ENCODE measurements at regions not wholly inside any gene's neighbourhood (a gene's known extent, or its start where the extent isn't known, plus 50 kb on each side); places are given as distances from the start of the nearest gene placed in this dataset.

- intact Hi-C loops (cut with micrococcal nuclease; ENCODE audit: unreplicated experiment), result no loop called here
- DNase-seq (ENCODE audit: low read depth, low spot score) (no peak), ATAC-seq (no peak)
- BruUV-seq (replicated peaks), result no TSS peak
- Histone ChIP-seq H3K27ac (ENCODE audit: low read length) (no peak overlapping the region), H3K4me3 (ENCODE audit: low read depth in 2 of 2, low read length in 2 of 2) (no peak overlapping the region), H3K4me1 (ENCODE audit: control insufficient read depth, insufficient read depth, low read length) (no peaks in the 10 kb centered on the region), H3K27me3 (ENCODE audit: control insufficient read depth, insufficient read depth, low read length) (no peaks in the 10 kb centered on the region), H3K36me3 (ENCODE audit: control insufficient read depth, insufficient read depth, low read length) (no peaks in the 10 kb centered on the region), H3K9me3 (ENCODE audit: control insufficient read depth, insufficient read depth, low read depth, low read length) (no peaks in the 10 kb centered on the region)
- POLR2A ChIA-PET, result no interaction called here
- TF ChIP-seq POLR2AphosphoS5 (IDR thresholded peaks at IDR 0.05; ENCODE audit: low read depth, low read length) (no peak), CTCF (IDR thresholded peaks at IDR 0.05) (no peak), TCF7L2 (IDR thresholded peaks at IDR 0.05; ENCODE audit: low read depth, low read length) (no peak), SIN3A (IDR thresholded peaks at IDR 0.05; ENCODE audit: borderline replicate concordance, insufficient read depth, low read depth, low read length) (no peak), REST (IDR thresholded peaks at IDR 0.05; ENCODE audit: insufficient read depth in 1 of 2, low read depth in 2 of 2, low read length in 1 of 2) (no peak)
- CTCF ChIA-PET, result no interaction called here
- in situ Hi-C loops (cut with HindIII; ENCODE audit: low pct_unique_long_range_greater_than_20kb, low sequenced_read_pairs), result no loop called here
Observed at GRCh38 chr7:156094350-156095146, 282.3 kb upstream of the SHH start.

- TF ChIP-seq CTCF (IDR thresholded peaks at IDR 0.05) (no peak), REST (IDR thresholded peaks at IDR 0.05; ENCODE audit: insufficient read depth in 1 of 2, low read depth in 2 of 2, low read length in 1 of 2) (no peak), SIN3A (IDR thresholded peaks at IDR 0.05; ENCODE audit: borderline replicate concordance, insufficient read depth, low read depth, low read length) (no peak), TCF7L2 (IDR thresholded peaks at IDR 0.05; ENCODE audit: low read depth, low read length) (no peak), POLR2AphosphoS5 (IDR thresholded peaks at IDR 0.05; ENCODE audit: low read depth, low read length) (no peak)
- no peaks in the 10 kb centered on the region for H3K27me3 ChIP-seq (ENCODE audit: control insufficient read depth, insufficient read depth, low read length)
- in situ Hi-C loops (cut with HindIII; ENCODE audit: low pct_unique_long_range_greater_than_20kb, low sequenced_read_pairs), result no loop called here
- intact Hi-C loops (cut with micrococcal nuclease; ENCODE audit: unreplicated experiment), result no loop called here
- CTCF ChIA-PET, result no interaction called here
- no peak overlapping the region for H3K27ac ChIP-seq (ENCODE audit: low read length)
- POLR2A ChIA-PET, result no interaction called here
- no peaks in the 10 kb centered on the region for H3K9me3 ChIP-seq (ENCODE audit: control insufficient read depth, insufficient read depth, low read depth, low read length)
- no peak overlapping the region for H3K4me3 ChIP-seq (ENCODE audit: low read depth in 2 of 2, low read length in 2 of 2)
- no peak for ATAC-seq
- no TSS peak for BruUV-seq (replicated peaks)
- no peaks in the 10 kb centered on the region for H3K4me1 ChIP-seq (ENCODE audit: control insufficient read depth, insufficient read depth, low read length)
- H3K36me3 ChIP-seq (ENCODE audit: control insufficient read depth, insufficient read depth, low read length), result no peaks in the 10 kb centered on the region
- no peak for DNase-seq (ENCODE audit: low read depth, low spot score)
Observed at GRCh38 chr7:156092307-156092706, 280.0 kb upstream of the SHH start.

Data from Panc1 (cell line).